HT-29 (cell line): ENCODE measurements at regions not wholly inside any gene's neighbourhood (a gene's known extent, or its start where the extent isn't known, plus 50 kb on each side); places are given as distances from the start of the nearest gene placed in this dataset.
"Not testable (repeated sequence)": the region's sequence is repeated elsewhere in the genome, so short reads cannot be mapped to it uniquely, and the experiment has no call there.

Experiments
- DNase-seq: peaks from one replicate; pipeline ENCODE4 v3.0.0-alpha.2; 2015; ENCODE audit warnings: low spot score

- no peak for DNase-seq
Measured at GRCh38 chr3:15851735-15852134, 54.0 kb upstream of the ANKRD28 start.

GRCh38 chr3:15858547-15859506 lies 61.0 kb upstream of the ANKRD28 start:
- peak; percentile 72 for DNase-seq

GRCh38 chr3:15859507-15860013 lies 61.8 kb upstream of the ANKRD28 start:
- DNase-seq = peak; percentile 76

GRCh38 chr3:15860014-15860934 lies 62.5 kb upstream of the ANKRD28 start:
- DNase-seq = peak; percentile 58

GRCh38 chr3:15861163-15861562 lies 63.4 kb upstream of the ANKRD28 start:
- no peak for DNase-seq

- DNase-seq = no peak
Measured at GRCh38 chr3:15872807-15873206, 75.0 kb upstream of the ANKRD28 start.

- no peak for DNase-seq
Measured at GRCh38 chr3:15873415-15873814, 75.6 kb upstream of the ANKRD28 start.

GRCh38 chr3:15875016-15875689 lies 77.4 kb upstream of the ANKRD28 start:
- DNase-seq = no peak

GRCh38 chr3:15876669-15877068 lies 78.9 kb upstream of the ANKRD28 start:
- no peak for DNase-seq

GRCh38 chr3:15877813-15878212 lies 80.0 kb upstream of the ANKRD28 start:
- DNase-seq = no peak

GRCh38 chr3:15879787-15880186 lies 82.0 kb upstream of the ANKRD28 start:
- not testable (repeated sequence) for DNase-seq

- no peak for DNase-seq
Measured at GRCh38 chr3:15882577-15882976, 84.8 kb upstream of the ANKRD28 start.

GRCh38 chr3:15884132-15884531 lies 86.4 kb upstream of the ANKRD28 start:
- DNase-seq = no peak

GRCh38 chr3:15886521-15886920 lies 88.7 kb upstream of the ANKRD28 start:
- no peak for DNase-seq

- DNase-seq = no peak
Measured at GRCh38 chr3:15887261-15887660, 89.5 kb upstream of the ANKRD28 start.

GRCh38 chr3:15889936-15890335 lies 92.2 kb upstream of the ANKRD28 start:
- no peak for DNase-seq

- DNase-seq = no peak
Measured at GRCh38 chr3:15892311-15893227, 94.8 kb upstream of the ANKRD28 start.

GRCh38 chr3:15894382-15894781 lies 96.6 kb upstream of the ANKRD28 start:
- no peak for DNase-seq

- no peak for DNase-seq
Measured at GRCh38 chr3:15896500-15896899, 98.7 kb upstream of the ANKRD28 start.

GRCh38 chr3:15899388-15899787 lies 101.6 kb upstream of the ANKRD28 start:
- DNase-seq = no peak
